ENCODE measurements at regions not wholly inside any gene's neighbourhood (a gene's known extent, or its start where the extent isn't known, plus 50 kb on each side); places are given as distances from the start of the nearest gene placed in this dataset.
A peak's percentile ranks its signal among the peaks of the same experiment; 100 is the strongest.

DNA sequence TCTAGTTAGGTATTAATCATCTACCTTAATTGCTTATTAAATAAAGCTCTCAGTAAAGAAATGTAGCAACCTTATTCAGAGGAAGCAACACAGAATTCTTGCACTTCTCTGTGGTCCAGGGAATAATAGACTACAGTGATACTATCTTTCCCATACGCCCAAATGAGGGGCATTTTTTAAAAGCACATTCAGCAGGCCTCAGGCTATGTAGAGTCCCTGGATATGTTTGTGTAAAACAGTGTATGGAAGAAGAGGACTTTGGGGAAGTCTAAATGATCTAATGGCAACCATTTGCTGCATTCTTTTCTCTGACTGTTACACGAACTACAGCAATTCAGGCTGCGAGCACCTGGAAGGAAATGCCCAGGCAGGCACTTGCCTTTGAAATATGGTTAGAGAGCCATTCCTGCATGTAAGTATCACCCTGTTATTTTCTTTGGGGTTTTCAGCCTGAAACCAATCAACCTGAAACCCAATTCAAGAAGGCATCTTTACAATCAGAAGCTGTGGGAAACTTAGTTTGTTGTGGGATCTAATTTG is 1814.7 kb upstream of the CELF4 start:
- H3K9me3 ChIP-seq (ENCODE audit: insufficient read depth in 2 of 2, low read depth in 1 of 2, low read length in 1 of 2) = no peaks in the 10 kb centered on the region
- no peak overlapping the region for H2BK12ac ChIP-seq (ENCODE audit: low read depth, low read length)
- no peaks in the 10 kb centered on the region for H3K79me1 ChIP-seq (ENCODE audit: low read depth, low read length)
- H3K4me2 ChIP-seq (ENCODE audit: insufficient read depth in 1 of 2, low read depth in 2 of 2, low read length in 2 of 2) = peak overlapping the region; percentile 13 to 27; a peak in 1 of 4 replicates
- H2BK20ac ChIP-seq (ENCODE audit: low read length) = no peak overlapping the region
- no peak for FAIRE-seq
- no peak overlapping the region for H4K8ac ChIP-seq (ENCODE audit: extremely low read depth, insufficient read depth, low read length)
- no peak for DNase-seq (ENCODE audit: low read depth in 1 of 2, low spot score in 2 of 2)
- WGBS, 2 experiments (ENCODE audit: extremely low coverage in 1 of 2, insufficient coverage in 1 of 2, insufficient read length in 1 of 2, insufficient replicate concordance in 2 of 2, low coverage in 1 of 2, low lambda C conversion rate in 2 of 2, missing lambda C conversion rate in 1 of 2) = 79% methylated on average over 3 of the region's 3 CpGs; no CpG with 5 or more reads in 1 of the 2 experiments
- no peaks in the 10 kb centered on the region for H3K27me3 ChIP-seq (replicated peaks in 1 of 4; ENCODE audit: control insufficient read depth in 3 of 4, extremely low read depth in 1 of 4, insufficient read depth in 3 of 4, low read length in 3 of 4)
- H4K20me1 ChIP-seq (replicated peaks in 1 of 2; ENCODE audit: control insufficient read depth in 1 of 2, insufficient read depth in 2 of 2, low read length in 2 of 2) = no peaks in the 10 kb centered on the region
- no peak overlapping the region for H3K4me3 ChIP-seq (ENCODE audit: extremely low read depth in 1 of 4, insufficient read depth in 2 of 4, low read depth in 3 of 4, low read length in 4 of 4)
- H3K56ac ChIP-seq (replicated peaks; ENCODE audit: insufficient read length, low read depth, low read length) = no peak overlapping the region
- no peak overlapping the region for H2BK120ac ChIP-seq (replicated peaks; ENCODE audit: low read depth, low read length)
- POLR2A ChIA-PET (ENCODE audit: partially characterized antibody) = no interaction called here
- no peak overlapping the region for H3K9ac ChIP-seq (replicated peaks in 1 of 4; ENCODE audit: extremely low read depth in 1 of 4, low read depth in 3 of 4, low read length in 3 of 4)
- CTCF ChIA-PET (ENCODE audit: partially characterized antibody) = no interaction called here
- no peaks in the 10 kb centered on the region for H3K23me2 ChIP-seq (ENCODE audit: low read depth, low read length)
- no peak overlapping the region; the same call in 1 of the 2 replicates for H3K27ac ChIP-seq (ENCODE audit: low read depth, low read length)
- no peaks in the 10 kb centered on the region for H3K79me2 ChIP-seq (ENCODE audit: control insufficient read depth in 1 of 2, insufficient read depth in 2 of 2, low read length in 2 of 2)
- no peak overlapping the region for H2BK15ac ChIP-seq (ENCODE audit: low read length)
- no peaks in the 10 kb centered on the region for H3K36me3 ChIP-seq (ENCODE audit: control insufficient read depth in 2 of 4, insufficient read depth in 4 of 4, low read length in 3 of 4)
- no peak overlapping the region for H2AFZ ChIP-seq (ENCODE audit: low read length)
- H4K91ac ChIP-seq (replicated peaks; ENCODE audit: insufficient read length, low read length) = no peak overlapping the region
- no peak overlapping the region for H4K5ac ChIP-seq (ENCODE audit: insufficient read length, low read depth, low read length)
- H3K23ac ChIP-seq (ENCODE audit: insufficient read length) = no peak overlapping the region
- H3K14ac ChIP-seq (ENCODE audit: insufficient read length) = no peak overlapping the region
- H3K4ac ChIP-seq (replicated peaks; ENCODE audit: insufficient read length, low read depth, low read length) = no peak overlapping the region
- H3K4me1 ChIP-seq (replicated peaks in 1 of 4; ENCODE audit: control insufficient read depth in 3 of 4, insufficient read depth in 4 of 4, low read length in 3 of 4) = peaks cover 0 to 6% (median under 1%) of the 10 kb centered on the region in 4 experiments; a peak in 3 of 7 replicates
- H3K18ac ChIP-seq (ENCODE audit: extremely low read depth, low read length) = no peak overlapping the region
- H2BK5ac ChIP-seq (ENCODE audit: low read depth, low read length) = no peak overlapping the region
- no peak overlapping the region for H2AK5ac ChIP-seq (ENCODE audit: low read depth, low read length)
- no peak for TF ChIP-seq SRF (IDR thresholded peaks at IDR 0.05; ENCODE audit: low read depth, low read length)
- TF ChIP-seq SIRT6 (IDR thresholded peaks at IDR 0.05; ENCODE audit: low read length) = no peak
- TF ChIP-seq NANOG (IDR thresholded peaks at IDR 0.05; ENCODE audit: insufficient read depth, low read depth, low read length, poor library complexity, severe bottlenecking) = no peak
- TF ChIP-seq KDM5A (IDR thresholded peaks at IDR 0.05; ENCODE audit: low read length) = no peak
- no peak for TF ChIP-seq ATF3 (IDR thresholded peaks at IDR 0.05; ENCODE audit: insufficient read depth, low read depth, low read length)
- TF ChIP-seq RBBP5 (IDR thresholded peaks at IDR 0.05; ENCODE audit: borderline replicate concordance, low read depth, low read length) = no peak
- no peak for TF ChIP-seq SP1 (IDR thresholded peaks at IDR 0.05; ENCODE audit: low read depth, low read length)
- TF ChIP-seq, protein P1, sequence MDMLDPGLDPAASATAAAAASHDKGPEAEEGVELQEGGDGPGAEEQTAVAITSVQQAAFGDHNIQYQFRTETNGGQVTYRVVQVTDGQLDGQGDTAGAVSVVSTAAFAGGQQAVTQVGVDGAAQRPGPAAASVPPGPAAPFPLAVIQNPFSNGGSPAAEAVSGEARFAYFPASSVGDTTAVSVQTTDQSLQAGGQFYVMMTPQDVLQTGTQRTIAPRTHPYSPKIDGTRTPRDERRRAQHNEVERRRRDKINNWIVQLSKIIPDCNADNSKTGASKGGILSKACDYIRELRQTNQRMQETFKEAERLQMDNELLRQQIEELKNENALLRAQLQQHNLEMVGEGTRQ (IDR thresholded peaks at IDR 0.05; ENCODE audit: low read length) = no peak
- TF ChIP-seq RNF2 (IDR thresholded peaks at IDR 0.05; ENCODE audit: borderline replicate concordance, low read depth, low read length, missing control alignments, poor library complexity, severe bottlenecking) = no peak
- TF ChIP-seq FOSL1 (IDR thresholded peaks at IDR 0.05; ENCODE audit: insufficient read depth, low read depth, low read length) = no peak
- TF ChIP-seq ASH2L (IDR thresholded peaks at IDR 0.05; ENCODE audit: low read length) = no peak
- TF ChIP-seq CREB1 (IDR thresholded peaks at IDR 0.05) = no peak
- TF ChIP-seq JUND (IDR thresholded peaks at IDR 0.05; ENCODE audit: low read length) = no peak

All from H1 (cell line).